Transverse colon (tissue), 4 donors: ENCODE measurements at regions not wholly inside any gene's neighbourhood (a gene's known extent, or its start where the extent isn't known, plus 50 kb on each side); places are given as distances from the start of the nearest gene placed in this dataset.

Experiments
- POLR2A ChIP-seq: fragments of 450-650 bp; IDR thresholded peaks from one replicate; pipeline ENCODE4 v1.6.1; 2016; ENCODE audit warnings: antibody characterized with exemption, mild to moderate bottlenecking, moderate library complexity
- POLR2AphosphoS5 ChIP-seq, 3 donors: sonication (generic); formaldehyde crosslinking; IDR thresholded peaks; one replicate each; pipeline ENCODE4 v1.6.1; 2016; ENCODE audit warnings: antibody characterized with exemption in 3 of 3
- TF ChIP-seq, protein P1 (sequence below), 5 experiments: fragments of 200-600 bp in 3 of 5; fragments of 450-650 bp in 2 of 5; sonication (generic) in 3 of 5; IDR thresholded peaks; 1 replicate in 2 of 5; 2 replicates in 3 of 5; pipeline ENCODE4 v1.5.1; 2016 to 2017; ENCODE audit warnings: antibody characterized with exemption in 5 of 5, inconsistent platforms in 3 of 5, mild to moderate bottlenecking in 2 of 5, moderate library complexity in 1 of 5

GRCh38 chrX:30971774-30972603, 82.9 kb upstream of the TAB3 start:
- TF ChIP-seq, protein P1, sequence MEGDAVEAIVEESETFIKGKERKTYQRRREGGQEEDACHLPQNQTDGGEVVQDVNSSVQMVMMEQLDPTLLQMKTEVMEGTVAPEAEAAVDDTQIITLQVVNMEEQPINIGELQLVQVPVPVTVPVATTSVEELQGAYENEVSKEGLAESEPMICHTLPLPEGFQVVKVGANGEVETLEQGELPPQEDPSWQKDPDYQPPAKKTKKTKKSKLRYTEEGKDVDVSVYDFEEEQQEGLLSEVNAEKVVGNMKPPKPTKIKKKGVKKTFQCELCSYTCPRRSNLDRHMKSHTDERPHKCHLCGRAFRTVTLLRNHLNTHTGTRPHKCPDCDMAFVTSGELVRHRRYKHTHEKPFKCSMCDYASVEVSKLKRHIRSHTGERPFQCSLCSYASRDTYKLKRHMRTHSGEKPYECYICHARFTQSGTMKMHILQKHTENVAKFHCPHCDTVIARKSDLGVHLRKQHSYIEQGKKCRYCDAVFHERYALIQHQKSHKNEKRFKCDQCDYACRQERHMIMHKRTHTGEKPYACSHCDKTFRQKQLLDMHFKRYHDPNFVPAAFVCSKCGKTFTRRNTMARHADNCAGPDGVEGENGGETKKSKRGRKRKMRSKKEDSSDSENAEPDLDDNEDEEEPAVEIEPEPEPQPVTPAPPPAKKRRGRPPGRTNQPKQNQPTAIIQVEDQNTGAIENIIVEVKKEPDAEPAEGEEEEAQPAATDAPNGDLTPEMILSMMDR (IDR thresholded peaks at IDR 0.05), result peak; percentile 45 to 57 (median 52)
- TF ChIP-seq POLR2A (no peak), POLR2AphosphoS5 (IDR thresholded peaks at IDR 0.05) (no peak)
